GM18907 (cell line): ENCODE measurements at regions not wholly inside any gene's neighbourhood (a gene's known extent, or its start where the extent isn't known, plus 50 kb on each side); places are given as distances from the start of the nearest gene placed in this dataset.

Experiments
- ATAC-seq: cut with Tn5 transposase; IDR thresholded peaks from one replicate; pipeline ENCODE4 v1.9.1; 2021; ENCODE audit warnings: mild to moderate bottlenecking, moderate library complexity; ENCODE audit not compliant: unreplicated experiment

DNA sequence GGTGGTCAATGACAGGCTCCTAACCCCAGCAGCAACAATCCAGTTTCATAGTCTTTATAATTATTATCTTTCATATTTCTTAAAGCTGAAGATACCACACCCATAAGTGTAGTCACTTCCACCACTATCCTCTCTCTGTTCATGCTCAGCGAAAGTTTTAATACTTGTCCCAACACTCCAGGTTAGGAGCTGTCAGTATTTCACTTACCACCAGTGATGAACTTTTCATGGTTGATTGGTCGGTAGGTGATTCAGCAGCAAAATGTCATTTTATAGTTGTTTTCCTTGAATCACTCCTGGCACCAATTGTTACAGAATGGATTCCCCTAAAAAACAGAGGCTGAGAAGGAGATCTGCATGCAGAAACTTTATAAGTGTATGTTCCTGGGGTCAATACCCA is 324.9 kb downstream of the CCDC85A start:
- no peak for ATAC-seq

DNA sequence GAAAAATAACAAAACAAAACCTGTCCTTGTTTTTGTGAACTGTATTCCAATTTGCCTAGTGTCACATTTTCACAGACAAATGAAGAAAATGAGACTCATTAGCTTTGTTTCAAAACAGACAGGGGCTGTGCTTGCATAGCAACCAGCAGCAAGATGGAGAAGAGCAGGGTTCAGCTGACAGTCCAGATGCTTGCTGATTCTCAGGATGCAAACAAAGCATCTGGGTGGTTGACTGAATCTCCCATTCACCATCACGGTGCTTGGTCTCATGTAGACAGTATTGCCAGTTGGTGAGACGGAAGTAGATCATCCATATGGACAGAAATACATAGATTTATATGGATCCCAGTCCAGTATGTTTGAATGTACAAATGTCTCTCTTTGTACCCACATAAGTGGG is 326.8 kb downstream of the CCDC85A start:
- no peak for ATAC-seq

DNA sequence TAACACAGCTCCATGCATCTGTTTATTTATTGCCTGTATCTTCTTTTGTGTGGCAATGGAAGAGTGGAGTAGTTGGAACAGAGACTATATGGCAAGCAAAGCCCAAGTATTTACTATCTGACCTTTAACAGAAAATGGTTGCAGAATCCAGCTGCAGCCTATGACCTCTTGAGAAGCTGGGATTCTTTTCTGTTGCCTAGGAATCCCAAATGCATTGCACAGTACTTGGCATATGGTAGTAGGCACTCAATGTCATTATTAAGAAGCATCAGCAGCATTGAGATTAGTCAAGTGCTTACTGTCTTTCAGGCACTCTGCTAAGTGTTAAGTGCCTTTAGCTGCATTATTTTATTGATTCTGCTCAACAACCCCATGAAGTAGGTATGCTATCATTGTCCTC is 331.6 kb downstream of the CCDC85A start:
- ATAC-seq, result no peak

DNA sequence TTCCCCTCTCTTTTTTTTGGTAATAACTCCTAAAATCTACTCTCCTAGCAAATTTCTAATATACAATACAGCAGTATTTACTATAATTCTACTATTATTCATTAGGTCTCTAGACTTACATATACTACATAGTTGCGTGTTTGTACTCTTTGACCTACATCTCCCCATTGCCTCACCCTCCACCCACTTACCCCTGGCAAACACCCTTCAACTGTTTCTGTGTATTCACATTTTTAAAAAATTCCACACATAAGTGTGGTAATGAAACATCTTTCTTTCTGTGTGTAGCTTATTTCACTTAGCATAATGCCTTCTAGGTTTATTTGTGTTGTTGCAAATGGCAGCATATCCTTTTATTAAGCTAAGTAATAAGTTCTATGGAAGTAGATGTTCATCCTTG is 336.0 kb downstream of the CCDC85A start:
- ATAC-seq, result no peak

DNA sequence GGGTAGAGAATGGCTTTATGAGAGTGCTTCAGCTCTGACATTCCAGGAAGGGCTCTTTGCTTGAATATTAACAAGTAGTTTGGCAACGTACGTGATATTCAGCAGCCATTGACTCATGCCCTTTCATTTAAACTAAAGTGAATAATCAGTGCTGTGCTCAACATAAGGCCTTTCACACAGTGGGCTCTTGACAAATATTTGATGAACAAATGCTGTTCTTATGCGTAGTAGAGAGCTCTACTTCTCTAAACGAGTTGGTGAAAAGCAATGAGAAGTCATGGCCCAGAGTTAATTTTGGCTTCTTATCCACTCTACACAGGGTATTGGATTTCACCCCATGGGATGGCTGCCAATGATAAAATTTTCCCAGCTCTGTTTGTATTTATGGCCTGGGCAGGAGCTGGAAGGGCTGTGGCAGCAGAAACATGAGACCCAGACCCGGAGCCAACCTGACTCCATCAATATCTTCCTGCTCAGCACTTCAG is 338.9 kb downstream of the CCDC85A start:
- no peak for ATAC-seq

DNA sequence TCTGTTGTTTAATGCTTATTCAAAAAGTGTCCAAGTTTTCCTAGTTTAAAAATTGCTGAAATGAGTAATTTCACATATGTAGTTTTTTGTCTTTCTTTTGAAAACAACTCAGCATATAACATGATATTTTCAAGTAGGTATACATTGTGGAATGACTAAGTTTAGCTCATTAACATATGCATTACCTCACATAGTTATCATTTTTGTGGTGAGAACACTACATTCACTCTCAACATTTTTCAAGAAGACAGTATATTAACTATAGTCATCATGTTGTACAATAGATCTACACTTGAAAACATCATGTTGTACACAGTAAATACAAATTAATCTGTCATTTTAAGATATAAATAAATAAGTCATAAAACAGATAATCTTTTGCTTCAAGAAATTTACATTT is 340.0 kb downstream of the CCDC85A start:
- no peak for ATAC-seq

DNA sequence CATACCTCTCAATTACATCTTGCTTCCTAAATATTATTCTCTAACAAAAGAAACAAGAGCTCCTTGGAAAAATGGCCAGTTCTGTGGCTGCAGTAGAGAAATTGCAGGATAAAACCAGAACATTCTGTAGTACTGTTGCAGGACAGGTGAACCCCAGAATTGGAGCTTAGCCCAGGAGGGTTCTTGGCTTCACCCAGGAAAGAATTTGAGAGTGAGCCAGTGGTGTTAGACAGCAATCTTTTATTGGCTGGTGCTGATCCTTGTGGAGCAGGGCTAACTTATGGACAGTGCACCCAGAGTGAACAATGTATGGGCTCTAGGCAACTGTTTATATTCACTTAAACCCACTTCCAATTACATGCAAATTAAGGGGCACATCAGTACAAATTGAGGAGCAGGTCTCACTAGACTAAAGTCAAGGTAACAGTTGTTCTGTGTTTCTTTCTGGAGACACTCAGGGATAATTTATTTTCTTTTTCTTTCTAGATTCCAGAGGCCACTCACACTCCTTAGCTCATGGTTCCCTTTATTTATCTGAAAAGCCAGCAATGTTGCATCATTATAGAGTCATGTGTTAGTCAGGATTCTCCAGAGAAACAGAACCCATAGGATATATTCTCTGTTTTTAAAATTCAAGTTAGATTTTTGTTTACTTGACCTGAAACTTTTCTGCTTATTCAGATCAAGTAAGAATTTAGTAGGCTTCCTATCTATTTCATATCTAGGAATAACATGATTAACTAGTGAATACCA is 348.1 kb downstream of the CCDC85A start:
- no peak for ATAC-seq

DNA sequence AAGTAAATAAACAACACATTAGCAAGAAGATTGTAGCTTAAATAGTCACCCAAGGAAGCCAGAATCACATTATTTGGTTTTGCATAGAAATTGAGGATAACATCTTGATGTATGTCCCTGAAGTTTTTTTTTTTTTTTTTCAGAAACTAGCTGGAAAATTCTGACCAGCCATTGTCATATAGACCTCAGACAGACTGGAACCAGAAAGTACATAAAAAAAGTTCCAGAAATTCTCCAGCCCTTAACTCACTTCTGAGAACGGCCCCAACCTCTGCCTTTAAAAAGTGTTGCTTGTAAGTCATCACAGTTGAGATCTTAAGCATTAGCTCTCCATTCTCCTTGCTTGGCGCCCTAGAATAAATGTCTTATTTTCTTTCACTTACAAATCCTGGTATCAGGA is 350.5 kb downstream of the CCDC85A start:
- ATAC-seq, result no peak

DNA sequence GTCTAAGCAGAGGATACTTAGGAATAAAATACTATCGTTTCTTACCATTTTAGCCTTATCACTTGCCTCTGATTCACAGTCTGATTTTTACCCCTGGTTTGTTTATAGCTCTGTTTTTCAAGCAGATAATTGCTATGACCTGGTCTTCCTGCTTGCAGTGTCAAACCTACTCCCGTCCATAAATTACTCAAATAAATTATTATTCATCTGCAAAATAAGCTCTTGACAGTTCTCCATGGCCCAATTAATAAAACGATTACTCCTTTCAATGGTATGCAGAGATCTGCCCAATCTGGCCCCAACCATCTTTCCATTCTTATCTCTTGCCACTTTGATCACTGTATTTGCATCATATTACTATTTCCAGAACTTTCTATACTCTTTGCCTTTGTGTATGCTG is 354.0 kb downstream of the CCDC85A start:
- no peak for ATAC-seq

DNA sequence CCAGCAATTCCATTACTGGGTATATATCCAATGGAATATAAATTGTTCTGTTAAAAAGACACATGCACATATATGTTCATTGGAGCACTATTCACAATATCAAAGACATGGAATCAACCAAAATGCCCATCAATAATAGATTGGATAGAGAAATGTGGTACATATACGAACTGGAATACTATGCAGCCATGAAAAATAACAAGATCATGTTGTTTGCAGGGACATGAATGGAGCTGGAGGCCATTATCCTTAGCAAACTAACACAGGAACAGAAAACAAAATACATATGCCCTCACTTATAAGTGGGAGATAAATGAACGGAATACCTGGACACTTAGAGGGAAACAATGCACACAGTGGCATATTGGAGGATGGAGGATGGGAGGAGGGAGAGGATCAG is 355.8 kb downstream of the CCDC85A start:
- no peak for ATAC-seq

DNA sequence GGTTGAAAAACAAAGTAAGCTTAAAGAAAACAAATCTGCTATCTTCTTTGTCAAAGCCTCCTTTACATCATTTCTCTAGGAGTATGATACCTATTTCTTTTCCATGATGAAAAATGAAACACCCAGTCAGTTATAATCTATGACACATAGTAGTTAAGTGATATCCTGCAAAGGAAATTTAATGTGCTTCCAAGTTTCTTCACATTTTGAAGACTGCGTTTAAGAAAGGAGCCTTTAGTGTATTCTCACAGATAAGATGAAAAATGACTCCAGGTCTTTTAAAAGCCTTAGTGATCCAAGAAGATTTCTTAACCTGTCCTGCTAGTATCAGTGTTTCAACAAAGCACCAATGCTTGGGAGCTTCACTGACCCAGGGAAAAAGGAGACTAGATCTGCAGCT is 356.7 kb downstream of the CCDC85A start:
- ATAC-seq, result no peak

DNA sequence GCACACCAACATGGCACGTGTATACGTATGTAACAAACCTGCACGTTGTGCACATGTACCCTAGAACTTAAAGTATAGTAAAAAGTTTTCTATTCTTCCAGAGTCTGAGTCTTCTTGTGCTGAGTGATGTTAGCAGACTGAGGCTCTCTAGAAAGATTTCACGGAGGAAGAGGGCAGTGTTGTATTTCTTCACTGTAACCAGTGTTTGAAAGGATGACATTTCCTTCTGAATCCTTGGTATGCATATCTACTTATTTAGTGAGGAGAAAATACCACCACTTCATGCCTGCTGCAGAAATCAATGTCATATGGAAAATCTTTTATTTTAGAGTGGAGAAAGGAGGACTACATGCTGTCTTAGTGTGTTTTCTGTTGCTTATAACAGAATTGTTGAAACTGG is 357.1 kb downstream of the CCDC85A start:
- no peak for ATAC-seq

DNA sequence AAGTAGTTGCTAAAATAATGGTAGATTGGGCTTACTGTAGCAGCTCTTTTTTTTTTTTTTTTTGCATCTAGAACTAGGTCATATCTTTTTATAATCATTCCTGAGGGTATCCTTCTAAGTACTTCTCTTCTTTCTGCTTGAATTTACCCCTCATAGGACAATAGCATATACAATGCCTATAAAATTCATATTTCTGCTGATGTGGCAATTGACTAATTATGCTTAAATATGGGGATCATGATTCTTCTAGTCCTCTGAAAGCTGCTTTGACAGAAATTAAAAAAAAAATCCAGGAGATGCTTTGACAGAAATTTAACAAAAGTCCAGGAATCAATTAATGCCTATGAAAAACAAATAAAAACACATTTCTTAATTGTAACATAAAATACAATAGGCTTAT is 358.4 kb downstream of the CCDC85A start:
- ATAC-seq, result no peak

DNA sequence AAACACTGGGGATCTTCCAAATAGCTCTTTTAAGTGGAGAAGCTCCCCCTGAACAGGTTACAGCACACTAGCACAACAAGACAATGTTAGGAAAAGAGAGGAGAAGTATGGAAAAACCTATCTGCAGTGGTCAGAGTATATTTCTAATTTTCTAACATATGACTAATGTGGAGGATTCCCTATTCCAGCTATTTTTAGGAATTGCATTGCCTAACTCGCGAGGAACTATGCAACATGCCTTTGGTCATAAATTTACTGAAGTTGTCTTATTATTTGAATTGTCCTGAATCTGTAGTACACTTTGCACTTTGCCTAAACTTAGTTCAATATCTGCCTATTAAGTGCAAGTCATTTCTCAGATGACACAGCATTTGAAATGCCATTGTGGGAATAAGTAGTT is 381.4 kb downstream of the CCDC85A start:
- ATAC-seq, result no peak

DNA sequence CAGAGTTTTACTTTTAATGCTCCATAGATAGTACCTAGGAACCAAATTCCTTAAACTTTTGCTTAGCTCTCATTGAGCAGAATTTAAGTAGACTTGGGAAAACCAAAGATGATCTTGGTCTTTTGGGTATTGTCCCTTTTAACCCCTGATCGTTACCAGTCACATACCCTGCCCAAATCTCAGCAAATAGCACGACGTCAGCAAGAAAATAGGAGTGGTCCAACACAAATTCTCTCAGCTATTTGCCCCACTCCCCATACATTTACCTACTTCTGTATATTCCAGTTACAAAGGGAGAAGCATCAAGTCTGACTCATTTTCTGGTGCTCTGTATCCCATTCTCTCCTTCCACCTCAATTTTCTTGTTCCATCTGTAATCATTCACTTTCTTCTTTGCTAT is 387.3 kb downstream of the CCDC85A start:
- ATAC-seq, result no peak

DNA sequence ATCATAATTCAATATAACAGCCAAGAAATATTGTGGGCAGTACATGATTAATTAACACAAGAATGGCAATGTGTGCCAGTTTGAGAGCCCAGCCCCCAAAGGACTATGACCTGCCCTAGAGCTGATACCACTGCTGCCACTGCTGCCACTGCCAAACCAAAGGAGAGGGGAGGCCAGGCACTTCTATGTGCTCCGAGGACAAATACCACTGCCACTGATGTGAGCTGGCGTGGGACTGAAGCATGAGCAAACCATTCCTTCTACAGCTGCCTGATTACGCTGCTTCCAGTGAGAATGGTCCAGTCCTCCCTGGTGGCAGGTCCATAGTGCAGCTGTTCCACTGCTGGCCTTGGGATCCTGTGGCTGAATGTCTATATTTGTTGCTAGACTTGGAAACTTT is 392.2 kb downstream of the CCDC85A start:
- no peak for ATAC-seq

DNA sequence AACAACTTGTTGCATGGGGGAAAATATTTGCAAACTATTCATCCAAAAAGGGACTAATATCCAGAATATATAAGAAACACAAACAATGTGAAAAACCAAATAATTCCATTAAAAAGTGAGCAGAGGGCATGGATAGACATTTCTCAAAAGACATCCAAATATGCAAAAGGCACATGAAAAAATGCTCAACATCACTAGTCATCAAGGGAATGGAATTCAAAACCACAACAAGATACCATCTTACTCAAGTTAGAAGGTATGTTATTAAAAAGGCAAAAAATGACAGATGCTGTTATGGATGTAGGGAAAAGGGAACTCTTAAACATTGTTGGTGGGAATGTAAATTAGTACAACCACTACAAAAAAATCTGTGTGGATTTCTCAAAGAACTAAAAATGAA is 396.5 kb downstream of the CCDC85A start:
- ATAC-seq, result no peak

DNA sequence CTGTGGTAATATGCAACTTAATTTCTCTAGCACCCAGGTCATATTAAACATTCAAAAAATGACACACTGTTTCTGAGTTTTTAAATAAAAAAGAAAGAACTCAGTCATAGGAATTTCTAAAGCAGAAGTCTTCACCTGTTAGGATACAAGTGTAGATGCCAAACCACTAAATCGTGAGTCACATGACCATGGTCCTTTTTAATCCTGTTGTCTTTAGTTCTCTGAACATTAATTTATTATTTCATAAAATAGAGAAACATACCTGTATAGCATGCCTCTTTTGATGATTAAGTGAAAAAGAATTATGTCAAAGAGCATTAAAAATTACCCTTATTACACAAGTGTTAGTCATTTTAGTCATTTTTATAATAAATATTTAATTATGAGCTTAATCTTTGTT is 398.8 kb downstream of the CCDC85A start:
- ATAC-seq, result no peak

DNA sequence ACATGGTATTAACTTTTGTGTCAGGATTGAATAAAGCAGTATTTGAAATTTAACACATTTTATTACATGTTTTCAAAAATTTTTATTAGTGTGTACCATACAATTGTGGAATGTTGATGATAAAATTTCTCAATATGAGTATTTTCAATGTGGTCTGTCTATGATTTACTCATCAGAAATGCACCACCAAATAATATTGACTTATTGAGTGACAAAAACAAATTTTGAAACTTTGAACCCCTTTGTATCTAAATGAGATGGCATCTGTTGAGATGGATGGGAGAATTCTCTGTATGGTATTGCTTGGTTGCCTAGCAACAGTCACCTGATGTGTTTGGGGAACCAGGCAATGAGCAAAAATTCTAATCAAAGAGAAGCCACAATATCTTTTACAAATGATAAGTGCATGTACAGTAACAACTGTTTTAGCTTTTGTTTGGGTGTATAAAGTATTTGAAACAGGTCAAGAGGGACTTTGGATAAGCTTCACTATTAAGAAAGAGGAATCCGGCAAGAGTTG is 400.1 kb downstream of the CCDC85A start:
- no peak for ATAC-seq

DNA sequence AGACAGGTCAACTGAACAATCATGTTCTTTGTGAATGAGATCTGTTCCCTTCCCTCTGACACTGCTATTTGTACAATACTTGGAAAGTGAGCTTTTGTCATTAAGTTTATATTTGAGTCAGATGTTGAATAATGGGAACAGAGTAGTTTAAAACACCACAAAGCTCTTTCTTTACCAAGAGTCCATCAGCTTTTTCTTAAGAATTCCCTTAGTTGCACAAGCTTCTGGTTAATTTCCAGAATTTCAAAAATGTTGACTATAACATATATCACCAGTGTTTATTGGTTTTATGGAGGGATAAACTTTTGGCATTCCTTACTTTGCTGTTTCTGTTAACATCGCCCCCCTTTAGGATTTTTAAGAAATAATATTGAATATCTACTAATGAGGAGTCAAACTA is 403.7 kb downstream of the CCDC85A start:
- ATAC-seq, result no peak

DNA sequence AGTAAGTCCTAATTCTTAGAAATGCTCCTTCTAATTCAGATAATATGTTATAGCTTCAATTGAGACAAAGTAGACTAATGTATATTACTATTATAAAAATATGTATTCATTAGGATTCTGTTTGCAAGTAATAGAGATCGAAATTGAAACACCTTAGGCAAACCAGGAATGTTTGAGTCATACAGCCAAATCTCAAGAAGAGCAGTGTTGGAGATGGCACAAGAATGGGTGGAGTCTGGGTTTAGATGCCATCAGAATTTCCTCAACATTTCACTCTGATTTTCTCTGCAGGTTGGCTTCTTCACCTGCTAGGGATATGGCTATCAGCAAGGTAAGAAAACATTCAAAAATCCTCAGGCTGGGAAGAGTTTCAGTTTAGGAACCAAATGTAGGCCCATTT is 405.4 kb downstream of the CCDC85A start:
- ATAC-seq, result no peak

DNA sequence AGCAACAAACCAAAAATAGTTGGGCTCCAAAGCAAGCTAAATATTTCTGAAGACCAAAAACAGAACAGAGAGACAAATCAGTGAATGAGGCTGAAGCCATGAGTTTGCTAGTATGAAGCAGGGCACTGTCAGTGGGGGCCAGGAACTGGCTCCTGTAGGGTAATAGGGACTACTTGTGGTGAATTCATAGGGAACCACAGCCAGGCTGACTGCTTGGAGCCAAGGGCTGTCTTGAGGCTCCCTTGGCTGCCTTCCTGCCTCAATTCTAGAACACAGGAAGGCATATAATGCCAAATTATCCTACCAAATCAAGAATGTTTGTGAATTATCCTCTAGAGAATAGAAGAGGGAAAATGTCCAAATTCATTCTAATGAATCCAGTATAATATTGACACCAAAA is 406.0 kb downstream of the CCDC85A start:
- ATAC-seq, result no peak

DNA sequence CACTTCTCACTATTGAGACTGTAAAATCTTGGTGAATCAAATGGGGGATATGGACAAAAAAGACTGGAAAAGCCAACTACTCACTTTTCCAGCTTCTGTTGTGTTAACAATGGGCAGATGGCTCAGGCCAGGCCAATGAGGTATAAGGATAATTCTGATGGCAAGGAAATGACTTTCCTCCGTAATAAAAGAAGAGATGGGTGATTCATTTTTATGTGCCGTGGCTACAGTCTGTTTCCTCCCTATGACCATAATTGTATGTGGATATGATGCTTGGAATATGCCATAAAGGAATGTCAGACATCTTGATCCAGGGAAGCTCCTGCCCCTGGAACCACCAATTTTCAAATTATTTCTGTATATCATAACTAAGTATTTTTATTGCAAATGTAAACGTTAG is 406.8 kb downstream of the CCDC85A start:
- ATAC-seq, result no peak
